HG03565 (cell line): ENCODE measurements at regions not wholly inside any gene's neighbourhood (a gene's known extent, or its start where the extent isn't known, plus 50 kb on each side); places are given as distances from the start of the nearest gene placed in this dataset.
A peak's percentile ranks its signal among the peaks of the same experiment; 100 is the strongest.
"Not testable (repeated sequence)": the region's sequence is repeated elsewhere in the genome, so short reads cannot be mapped to it uniquely, and the experiment has no call there.

Experiments
- ATAC-seq: cut with Tn5 transposase; IDR thresholded peaks from one replicate; pipeline ENCODE4 v1.9.1; 2021; ENCODE audit warnings: mild to moderate bottlenecking, moderate library complexity; ENCODE audit not compliant: unreplicated experiment

GRCh38 chr6:112503091-112503596 lies 156.0 kb downstream of the RFPL4B start:
- no peak for ATAC-seq

- ATAC-seq, result no peak
These were observed 157.5 kb downstream of the RFPL4B start for GRCh38 chr6:112504621-112505020.

DNA sequence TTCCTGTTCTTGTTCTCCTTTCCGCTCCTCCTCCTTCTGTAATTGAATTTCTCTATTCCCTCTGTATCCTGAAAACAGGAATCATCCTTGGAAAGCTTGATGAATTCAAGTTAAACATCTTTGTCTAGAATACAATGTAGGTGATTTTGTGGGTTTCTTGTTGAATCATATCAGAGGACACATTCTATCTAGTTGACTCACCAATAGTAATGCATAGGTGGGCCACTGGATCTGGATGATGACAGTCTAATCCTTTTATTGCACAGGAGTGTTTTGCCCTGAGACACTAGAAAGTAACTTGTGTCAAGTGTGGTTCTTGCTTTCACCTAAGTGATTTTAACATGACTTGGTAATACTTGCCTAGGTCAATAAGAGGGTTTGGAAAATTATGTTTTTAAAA lies 164.3 kb downstream of the RFPL4B start:
- no peak for ATAC-seq

GRCh38 chr6:112513175-112513574 lies 166.0 kb downstream of the RFPL4B start:
- ATAC-seq, result no peak

GRCh38 chr6:112522587-112522986 lies 175.5 kb downstream of the RFPL4B start:
- peak; percentile 83 for ATAC-seq

- no peak for ATAC-seq
These were observed 176.9 kb downstream of the RFPL4B start for GRCh38 chr6:112524071-112524470.

DNA sequence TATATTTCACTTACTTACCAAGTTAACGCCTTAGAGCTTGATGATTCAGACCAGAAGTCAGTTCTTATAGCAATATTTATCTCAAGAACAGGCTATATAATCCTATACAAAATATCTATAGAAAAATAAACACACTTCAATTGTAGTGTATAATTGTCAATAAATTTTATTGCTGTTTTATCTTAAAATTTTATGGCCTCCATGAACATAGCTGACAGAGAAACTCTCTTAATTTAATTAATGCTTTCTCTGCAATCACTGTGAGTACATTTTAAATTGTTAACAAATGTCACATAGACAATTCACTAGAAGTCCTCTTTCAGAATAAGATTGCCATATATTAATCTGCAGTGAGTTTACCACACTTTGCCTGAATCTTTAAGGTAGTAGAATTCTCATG lies 178.6 kb downstream of the RFPL4B start:
- no peak for ATAC-seq

DNA sequence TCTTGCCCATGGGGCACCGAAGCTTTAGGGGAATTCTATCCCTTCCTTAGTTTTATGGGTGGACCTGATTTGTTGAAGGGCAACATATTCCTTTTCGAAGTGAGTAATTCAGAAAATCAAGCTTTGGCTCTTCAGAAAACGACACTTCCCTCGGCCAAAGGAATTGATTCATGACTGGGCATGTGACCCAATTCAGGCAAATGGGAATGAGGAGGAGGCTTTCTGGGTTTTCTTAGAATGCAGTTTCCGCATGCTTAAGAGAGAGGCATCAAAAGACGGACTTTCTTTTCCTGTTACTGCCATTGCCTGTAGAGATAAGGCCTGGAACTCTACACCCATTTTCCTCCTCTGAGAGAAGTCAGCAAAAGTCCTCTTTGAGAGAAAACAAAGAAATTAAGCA lies 179.5 kb downstream of the RFPL4B start:
- no peak for ATAC-seq

DNA sequence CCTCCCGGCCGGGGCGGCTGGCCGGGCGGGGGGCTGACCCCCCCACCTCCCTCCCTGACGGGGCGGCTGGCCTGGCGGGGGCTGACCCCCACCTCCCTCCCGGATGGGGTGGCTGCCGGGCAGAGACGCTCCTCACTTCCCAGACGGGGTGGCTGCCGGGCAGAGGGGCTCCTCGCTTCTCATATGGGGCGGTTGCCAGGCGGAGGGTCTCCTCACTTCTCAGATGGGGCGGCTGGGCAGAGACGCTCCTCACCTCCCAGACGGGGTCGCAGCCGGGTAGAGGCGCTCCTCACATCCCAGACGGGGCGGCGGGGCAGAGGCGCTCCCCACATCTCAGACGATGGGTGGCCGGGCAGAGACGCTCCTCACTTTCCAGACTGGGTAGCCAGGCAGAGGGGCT lies 181.2 kb downstream of the RFPL4B start:
- not testable (repeated sequence) for ATAC-seq

DNA sequence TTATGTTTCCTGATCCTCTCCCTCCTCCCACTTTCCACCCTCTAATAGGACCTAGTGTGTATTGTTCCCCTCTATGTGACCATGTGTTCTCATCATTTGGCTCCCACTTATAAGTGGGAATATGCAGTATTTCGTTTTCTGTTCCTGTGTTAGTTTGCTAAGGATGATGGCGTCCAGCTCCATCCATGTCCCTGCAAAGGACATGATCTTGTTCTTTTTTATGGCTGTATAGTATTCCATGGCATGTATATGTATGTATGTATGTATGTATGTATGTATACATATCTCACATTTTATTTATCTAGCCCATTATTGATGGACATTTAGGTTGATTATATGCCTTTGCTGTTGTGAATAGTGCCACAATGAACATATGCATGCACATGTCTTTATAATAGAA lies 188.7 kb downstream of the RFPL4B start:
- no peak for ATAC-seq

DNA sequence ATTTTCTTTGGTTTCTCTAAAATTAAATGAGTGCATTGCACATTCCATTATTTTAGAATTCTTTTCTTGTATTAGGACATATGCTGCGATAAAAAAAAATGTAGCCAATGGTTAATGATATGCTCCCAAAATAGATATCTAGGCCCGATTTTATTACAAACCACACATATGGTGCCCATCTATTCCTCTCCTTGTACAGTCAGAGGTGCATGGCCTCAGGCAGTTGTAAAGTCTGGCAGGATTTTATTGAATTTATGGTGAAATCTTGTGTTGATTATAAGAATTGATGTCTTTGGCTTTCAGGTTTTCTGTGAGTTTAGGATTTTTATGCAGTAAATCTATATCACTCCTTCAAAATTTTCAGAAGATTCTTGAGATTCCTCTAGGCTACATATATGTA lies 192.2 kb downstream of the RFPL4B start:
- ATAC-seq, result no peak

DNA sequence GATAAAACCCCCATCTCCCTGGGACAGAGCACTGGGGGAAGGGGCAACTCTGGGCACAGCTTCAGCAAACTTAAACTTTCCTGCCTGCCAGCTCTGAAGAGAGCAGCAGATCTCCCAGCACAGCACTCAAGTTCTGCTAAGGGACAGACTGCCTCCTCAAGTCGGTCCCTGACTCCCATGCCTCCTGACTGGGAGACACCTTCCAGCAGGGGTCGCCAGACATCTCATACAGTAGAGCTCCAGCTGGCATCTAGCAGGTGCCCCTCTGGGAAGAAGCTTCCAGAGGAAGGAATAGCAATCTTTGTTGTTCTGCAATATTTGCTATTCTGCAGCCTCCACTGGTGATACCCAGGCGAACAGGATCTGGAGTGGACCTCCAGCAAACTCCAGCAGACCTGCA lies 194.7 kb downstream of the RFPL4B start:
- ATAC-seq, result not testable (repeated sequence)

- ATAC-seq, result not testable (repeated sequence)
These were observed 200.4 kb downstream of the RFPL4B start for GRCh38 chr6:112547321-112548085.

- ATAC-seq, result no peak
These were observed 202.6 kb downstream of the RFPL4B start for GRCh38 chr6:112549749-112550148.

DNA sequence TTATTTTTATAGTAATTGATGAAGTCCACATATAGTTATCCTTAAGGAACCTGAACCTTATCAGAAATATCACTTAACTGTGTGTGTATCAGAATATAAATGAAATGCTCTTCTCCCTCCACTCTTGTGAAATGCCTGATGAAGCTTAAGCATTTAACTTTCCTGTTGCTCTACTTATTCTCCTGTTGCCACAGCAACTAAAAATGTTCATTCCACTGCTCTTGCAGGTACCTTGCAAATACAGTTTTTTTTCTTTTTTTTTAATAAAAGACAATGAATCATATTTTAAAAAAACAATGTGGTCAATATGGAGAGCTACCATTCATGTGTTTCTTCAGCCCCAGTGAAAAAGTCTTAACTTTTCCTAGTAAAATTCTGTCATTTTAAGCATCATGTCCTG lies 210.3 kb downstream of the RFPL4B start:
- no peak for ATAC-seq

DNA sequence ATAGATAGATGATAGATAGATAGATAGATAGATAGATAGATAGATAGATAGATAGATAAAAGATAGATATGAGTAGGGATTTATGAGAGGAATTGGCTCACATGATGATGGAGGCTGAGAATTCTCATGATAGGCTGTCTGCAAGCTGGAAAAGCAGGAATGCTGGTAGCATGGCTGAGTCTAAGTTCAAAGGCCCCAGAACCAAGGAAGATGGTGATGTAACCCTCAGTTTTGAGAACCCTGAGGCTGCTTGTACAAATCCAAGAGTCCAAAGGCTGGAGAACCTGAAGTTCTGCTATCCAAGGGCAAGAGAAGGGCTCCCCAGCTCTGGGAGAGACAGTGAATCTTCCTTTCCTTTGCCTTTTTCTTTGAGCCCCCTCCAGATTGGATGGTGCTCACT lies 210.8 kb downstream of the RFPL4B start:
- ATAC-seq, result no peak

- no peak for ATAC-seq
These were observed 213.5 kb downstream of the RFPL4B start for GRCh38 chr6:112560651-112561050.

DNA sequence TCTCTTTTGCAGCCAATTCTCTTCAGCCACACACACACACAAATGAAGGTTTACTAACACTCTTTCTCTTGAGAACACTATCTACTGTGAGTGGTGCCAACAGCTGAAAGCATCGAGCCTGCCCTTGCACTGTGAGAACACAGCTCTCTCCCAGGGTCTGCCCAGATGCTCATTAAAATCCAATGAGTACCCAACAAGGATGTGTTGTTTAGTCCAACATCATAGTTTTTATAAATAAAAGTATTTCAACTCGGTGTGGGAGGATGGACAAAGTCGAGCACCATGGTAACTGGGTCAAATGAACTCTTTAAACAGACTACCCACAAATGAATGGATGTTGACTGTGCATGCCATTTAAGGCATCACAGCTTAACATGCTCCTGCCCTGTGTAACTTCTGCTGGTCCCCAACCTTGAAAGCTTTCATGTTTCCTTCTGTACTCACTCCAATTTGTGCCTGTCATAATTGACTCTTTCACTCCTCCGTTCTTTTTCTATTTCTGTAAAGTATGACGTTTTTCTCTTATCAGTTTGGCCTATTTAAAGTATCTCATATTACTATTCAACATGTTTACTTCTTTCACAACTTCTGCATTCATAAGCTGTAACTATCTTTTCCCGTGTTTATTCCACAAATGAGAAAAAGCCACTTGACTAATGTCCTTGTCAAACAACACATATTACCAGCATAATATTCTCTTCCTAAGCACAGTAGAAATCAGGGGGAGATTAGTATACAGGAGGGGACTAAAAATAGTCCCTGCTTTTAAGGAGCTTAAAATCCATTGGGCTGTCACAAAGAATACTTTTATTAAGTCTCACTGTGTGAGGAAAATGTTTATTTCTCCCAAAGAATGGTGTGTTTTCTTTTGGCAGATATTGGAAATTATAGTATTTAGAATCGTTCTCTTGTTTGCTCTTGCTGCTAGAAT lies 215.4 kb downstream of the RFPL4B start:
- ATAC-seq, result no peak

- ATAC-seq, result no peak
These were observed 216.2 kb downstream of the RFPL4B start for GRCh38 chr6:112563368-112563767.

DNA sequence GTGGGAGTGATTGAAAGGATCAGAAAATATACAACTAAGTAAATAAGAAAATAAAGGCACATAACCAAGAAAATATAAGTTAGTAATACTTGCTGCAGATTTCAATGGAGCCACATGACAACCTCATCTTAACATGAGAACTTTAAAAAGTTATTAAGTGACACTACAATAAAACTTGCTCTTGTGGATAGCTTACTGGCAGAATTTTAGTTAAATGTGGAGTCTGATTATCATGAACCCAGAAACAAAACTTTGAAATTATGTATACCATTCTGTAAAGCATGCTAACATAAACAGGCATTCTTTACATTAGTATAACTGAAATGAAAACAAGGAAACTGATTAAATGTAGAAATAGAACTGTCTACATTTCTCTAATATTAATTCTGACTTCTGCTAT lies 220.9 kb downstream of the RFPL4B start:
- ATAC-seq, result no peak

DNA sequence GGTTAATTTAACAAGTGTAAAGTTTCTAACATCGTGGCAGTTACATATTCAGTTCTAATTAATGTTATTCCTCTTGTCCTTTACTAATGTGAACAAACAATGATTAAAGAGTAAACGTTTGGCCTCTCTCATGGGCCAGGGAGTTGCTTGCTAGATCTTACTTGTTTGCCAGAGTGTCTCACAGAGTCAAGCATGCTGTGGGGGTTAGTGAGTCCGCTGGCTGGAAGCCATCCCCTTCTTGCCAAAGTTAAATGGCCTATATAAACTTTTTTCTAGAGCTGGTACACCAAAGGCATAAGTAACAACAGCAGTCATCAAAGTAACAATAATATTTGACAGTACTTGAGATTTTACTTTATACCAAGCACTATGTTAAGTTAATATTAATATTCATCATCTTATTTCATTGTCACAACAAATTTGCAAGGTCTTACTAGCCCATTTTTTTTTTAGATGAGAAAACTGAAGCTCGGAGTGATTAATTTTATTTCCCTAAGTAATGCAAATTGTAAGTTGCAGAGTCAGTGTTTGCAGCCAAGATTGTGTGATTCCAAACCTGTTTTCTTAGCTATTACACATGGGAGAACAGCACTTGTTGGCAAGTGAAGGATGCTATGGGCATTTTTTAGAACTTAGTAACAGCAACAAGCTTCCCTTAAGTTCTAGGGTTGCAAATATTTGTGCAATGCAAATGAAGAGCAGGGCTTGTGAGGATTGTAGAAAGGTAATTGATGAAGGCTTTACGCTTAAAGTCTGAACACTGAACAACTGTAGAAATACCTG lies 224.5 kb downstream of the RFPL4B start:
- ATAC-seq, result no peak
